ENCODE measurements at regions not wholly inside any gene's neighbourhood (a gene's known extent, or its start where the extent isn't known, plus 50 kb on each side); places are given as distances from the start of the nearest gene placed in this dataset.

- H3K4me3 ChIP-seq (ENCODE audit: low read depth, low read length, poor library complexity, severe bottlenecking) = no peak overlapping the region
- no peaks in the 10 kb centered on the region for H3K4me1 ChIP-seq (ENCODE audit: insufficient read depth, low read length, poor library complexity, severe bottlenecking)
- H3K9me3 ChIP-seq (ENCODE audit: low read depth, low read length, poor library complexity, severe bottlenecking) = no peaks in the 10 kb centered on the region
- no peaks in the 10 kb centered on the region for H3K27me3 ChIP-seq (replicated peaks; ENCODE audit: insufficient read depth, low read depth, low read length, poor library complexity)
- POLR2A ChIA-PET (ENCODE audit: low non-redundant PET) = interaction anchor here (0.6 kb wide), 1 partner anchor 335 kb away, joined by 3 read pairs; no protein-coding TSS in a partner anchor
- intact Hi-C loops (cut with micrococcal nuclease; ENCODE audit: unreplicated experiment) = no loop called here
- no peaks in the 10 kb centered on the region for H3K36me3 ChIP-seq (ENCODE audit: insufficient read depth, low read length, poor library complexity, severe bottlenecking)
- CTCF ChIA-PET = no interaction called here
- no peak for TF ChIP-seq CTCF (conservative IDR thresholded peaks at IDR 0.05; ENCODE audit: low read depth, low read length)
- no peak for TF ChIP-seq EZH2 (IDR thresholded peaks at IDR 0.05; ENCODE audit: borderline replicate concordance, low read depth, low read length, poor library complexity, severe bottlenecking)
- DNase-seq (ENCODE audit: low spot score) = no peak
- no peak overlapping the region for H3K27ac ChIP-seq (ENCODE audit: low read depth, low read length, poor library complexity, severe bottlenecking)
- no TSS peak for BruUV-seq (replicated peaks)
These were observed 899.6 kb upstream of the SLC35B3 start for GRCh38 chr6:9334979-9335378.

GRCh38 chr6:9332241-9332780, 897.0 kb upstream of the SLC35B3 start:
- BruUV-seq (replicated peaks) = no TSS peak
- POLR2A ChIA-PET (ENCODE audit: low non-redundant PET) = no interaction called here
- Histone ChIP-seq H3K9me3 (ENCODE audit: low read depth, low read length, poor library complexity, severe bottlenecking) (no peaks in the 10 kb centered on the region), H3K4me1 (ENCODE audit: insufficient read depth, low read length, poor library complexity, severe bottlenecking) (no peaks in the 10 kb centered on the region), H3K4me3 (ENCODE audit: low read depth, low read length, poor library complexity, severe bottlenecking) (no peak overlapping the region), H3K36me3 (ENCODE audit: insufficient read depth, low read length, poor library complexity, severe bottlenecking) (no peaks in the 10 kb centered on the region), H3K27me3 (replicated peaks; ENCODE audit: insufficient read depth, low read depth, low read length, poor library complexity) (no peaks in the 10 kb centered on the region), H3K27ac (ENCODE audit: low read depth, low read length, poor library complexity, severe bottlenecking) (no peak overlapping the region)
- TF ChIP-seq CTCF (conservative IDR thresholded peaks at IDR 0.05; ENCODE audit: low read depth, low read length) (no peak), EZH2 (IDR thresholded peaks at IDR 0.05; ENCODE audit: borderline replicate concordance, low read depth, low read length, poor library complexity, severe bottlenecking) (no peak)
- intact Hi-C loops (cut with micrococcal nuclease; ENCODE audit: unreplicated experiment) = no loop called here
- no peak for DNase-seq (ENCODE audit: low spot score)
- CTCF ChIA-PET = no interaction called here

- no peak overlapping the region for H3K27ac ChIP-seq (ENCODE audit: low read depth, low read length, poor library complexity, severe bottlenecking)
- CTCF ChIA-PET = no interaction called here
- POLR2A ChIA-PET (ENCODE audit: low non-redundant PET) = no interaction called here
- no peaks in the 10 kb centered on the region for H3K9me3 ChIP-seq (ENCODE audit: low read depth, low read length, poor library complexity, severe bottlenecking)
- BruUV-seq (replicated peaks) = no TSS peak
- intact Hi-C loops (cut with micrococcal nuclease; ENCODE audit: unreplicated experiment) = no loop called here
- no peak overlapping the region for H3K4me3 ChIP-seq (ENCODE audit: low read depth, low read length, poor library complexity, severe bottlenecking)
- DNase-seq (ENCODE audit: low spot score) = no peak
- peaks cover 5% of the 10 kb centered on the region for H3K4me1 ChIP-seq (ENCODE audit: insufficient read depth, low read length, poor library complexity, severe bottlenecking)
- TF ChIP-seq CTCF (conservative IDR thresholded peaks at IDR 0.05; ENCODE audit: low read depth, low read length) (no peak), EZH2 (IDR thresholded peaks at IDR 0.05; ENCODE audit: borderline replicate concordance, low read depth, low read length, poor library complexity, severe bottlenecking) (no peak)
- H3K27me3 ChIP-seq (replicated peaks; ENCODE audit: insufficient read depth, low read depth, low read length, poor library complexity) = no peaks in the 10 kb centered on the region
- no peaks in the 10 kb centered on the region for H3K36me3 ChIP-seq (ENCODE audit: insufficient read depth, low read length, poor library complexity, severe bottlenecking)
These were observed 881.5 kb upstream of the SLC35B3 start for GRCh38 chr6:9316831-9317230.

Data from A673 (cell line).